Caki2 (cell line): ENCODE measurements at regions not wholly inside any gene's neighbourhood (a gene's known extent, or its start where the extent isn't known, plus 50 kb on each side); places are given as distances from the start of the nearest gene placed in this dataset.

ENCODE experiments used
- DNase-seq: peaks from one replicate; pipeline ENCODE4 v3.0.0-alpha.2; 2015; ENCODE audit warnings: low read depth
- in situ Hi-C: cut with HindIII; loops from 2 replicates; pipeline ENCODE4 v1.10.0; 2016; ENCODE audit warnings: low sequenced_read_pairs, low pct_unique_long_range_greater_than_20kb, mixed read lengths

GRCh38 chr10:120641695-120642094, 184.7 kb downstream of the PLPP4 start:
- DNase-seq: no peak
- in situ Hi-C loops: no loop called here

- in situ Hi-C loops: no loop called here
- no peak for DNase-seq
These were observed 186.3 kb downstream of the PLPP4 start for GRCh38 chr10:120643351-120643750.

GRCh38 chr10:120644556-120645410, 187.8 kb downstream of the PLPP4 start:
- DNase-seq: no peak
- in situ Hi-C loops: no loop called here

- in situ Hi-C loops: no loop called here
- no peak for DNase-seq
These were observed 189.2 kb downstream of the PLPP4 start for GRCh38 chr10:120646159-120646732.

- in situ Hi-C loops: no loop called here
- DNase-seq: no peak
These were observed 189.9 kb downstream of the PLPP4 start for GRCh38 chr10:120646738-120647456.

GRCh38 chr10:120650705-120651399, 193.8 kb downstream of the PLPP4 start:
- in situ Hi-C loops: no loop called here
- DNase-seq: no peak

GRCh38 chr10:120656107-120656506, 195.1 kb upstream of the WDR11 start:
- in situ Hi-C loops: no loop called here
- DNase-seq: no peak

GRCh38 chr10:120657371-120657770, 193.8 kb upstream of the WDR11 start:
- no peak for DNase-seq
- in situ Hi-C loops: no loop called here

GRCh38 chr10:120658943-120659885, 191.9 kb upstream of the WDR11 start:
- in situ Hi-C loops: no loop called here
- DNase-seq: no peak

- in situ Hi-C loops: no loop called here
- no peak for DNase-seq
These were observed 184.9 kb upstream of the WDR11 start for GRCh38 chr10:120666308-120666707.

- no peak for DNase-seq
- in situ Hi-C loops: no loop called here
These were observed 183.9 kb upstream of the WDR11 start for GRCh38 chr10:120667276-120667675.

- in situ Hi-C loops: no loop called here
- DNase-seq: no peak
These were observed 179.7 kb upstream of the WDR11 start for GRCh38 chr10:120671491-120671890.

- no peak for DNase-seq
- in situ Hi-C loops: no loop called here
These were observed 167.7 kb upstream of the WDR11 start for GRCh38 chr10:120683454-120683853.

- DNase-seq: no peak
- in situ Hi-C loops: no loop called here
These were observed 166.9 kb upstream of the WDR11 start for GRCh38 chr10:120684226-120684625.

GRCh38 chr10:120685136-120685535, 166.0 kb upstream of the WDR11 start:
- no peak for DNase-seq
- in situ Hi-C loops: no loop called here

- in situ Hi-C loops: no loop called here
- no peak for DNase-seq
These were observed 162.2 kb upstream of the WDR11 start for GRCh38 chr10:120688928-120689327.

- in situ Hi-C loops: no loop called here
- no peak for DNase-seq
These were observed 161.2 kb upstream of the WDR11 start for GRCh38 chr10:120689777-120690529.
